ENCODE measurements at regions not wholly inside any gene's neighbourhood (a gene's known extent, or its start where the extent isn't known, plus 50 kb on each side); places are given as distances from the start of the nearest gene placed in this dataset.
"Not testable (repeated sequence)": the region's sequence is repeated elsewhere in the genome, so short reads cannot be mapped to it uniquely, and the experiment has no call there.

DNA sequence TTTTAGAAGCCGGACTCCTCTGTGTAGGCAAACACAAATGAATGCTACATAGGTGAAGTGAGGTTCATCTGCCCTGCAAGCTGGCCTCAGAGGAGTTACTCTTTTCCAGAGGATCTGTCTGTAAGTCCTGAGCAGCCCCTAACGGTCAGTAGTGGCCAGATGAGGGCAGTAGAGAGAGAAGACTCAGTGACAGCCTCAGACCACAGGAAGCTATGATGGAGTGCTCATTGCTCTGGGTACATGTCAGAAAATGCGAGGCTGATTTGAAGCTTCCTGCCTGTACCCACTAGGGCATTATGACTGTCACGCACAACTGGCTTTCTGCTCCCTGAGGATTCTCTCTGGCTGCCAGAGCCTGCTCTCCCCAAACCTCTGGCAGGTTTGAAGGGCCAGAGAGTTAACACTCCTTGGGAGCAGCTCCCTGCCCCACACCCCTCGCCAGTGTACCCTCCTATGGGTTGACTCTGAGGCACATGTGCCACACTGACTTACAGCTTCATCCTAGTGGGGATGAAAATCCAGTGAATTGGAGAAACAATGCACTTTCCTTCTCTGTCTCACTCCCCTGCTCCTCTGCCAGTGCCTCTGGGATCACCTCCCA is 141.5 kb downstream of the GABRG2 start:
- DNase-seq: no peak

DNA sequence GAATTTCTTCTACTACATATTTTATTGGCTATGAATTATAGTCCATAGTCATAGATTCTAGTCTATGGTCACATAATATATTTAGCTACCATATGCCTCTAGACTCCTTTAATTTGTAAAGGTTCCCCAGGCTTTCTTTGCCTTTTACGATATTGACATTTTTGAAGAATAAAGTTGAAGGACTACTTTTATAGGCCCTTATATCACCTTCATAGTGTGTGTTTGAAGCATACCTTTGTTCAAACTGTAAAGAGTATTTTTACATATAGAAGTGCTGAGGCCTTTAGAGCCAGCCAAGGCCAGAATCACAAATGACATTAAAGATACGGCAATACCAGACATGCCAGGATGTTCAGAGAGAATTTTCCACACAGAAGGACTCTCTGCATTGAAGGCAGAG is 147.0 kb downstream of the GABRG2 start:
- no peak for DNase-seq

GRCh38 chr5:162217037-162217436 is 149.5 kb downstream of the GABRG2 start:
- DNase-seq: no peak

GRCh38 chr5:162221910-162222309 is 154.3 kb downstream of the GABRG2 start:
- DNase-seq: no peak

DNA sequence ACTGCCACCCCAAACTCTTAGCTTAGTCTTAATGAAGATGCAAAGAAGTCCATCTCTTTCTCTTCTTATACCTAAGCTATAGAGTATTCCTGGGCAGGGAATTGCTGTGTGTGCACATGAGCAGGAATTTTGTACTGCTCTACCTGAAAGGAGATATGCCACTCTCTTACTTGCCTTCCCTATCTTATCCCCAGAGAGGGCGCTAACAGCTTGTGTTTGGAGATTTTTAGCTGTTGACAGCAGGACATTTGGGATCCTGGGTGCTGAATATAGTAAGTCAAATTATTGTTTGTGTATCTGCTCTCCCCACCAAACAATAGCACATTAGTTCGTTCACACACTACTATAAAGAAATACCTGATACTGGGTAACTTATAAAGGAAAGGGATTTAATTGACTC is 159.5 kb downstream of the GABRG2 start:
- no peak for DNase-seq

DNA sequence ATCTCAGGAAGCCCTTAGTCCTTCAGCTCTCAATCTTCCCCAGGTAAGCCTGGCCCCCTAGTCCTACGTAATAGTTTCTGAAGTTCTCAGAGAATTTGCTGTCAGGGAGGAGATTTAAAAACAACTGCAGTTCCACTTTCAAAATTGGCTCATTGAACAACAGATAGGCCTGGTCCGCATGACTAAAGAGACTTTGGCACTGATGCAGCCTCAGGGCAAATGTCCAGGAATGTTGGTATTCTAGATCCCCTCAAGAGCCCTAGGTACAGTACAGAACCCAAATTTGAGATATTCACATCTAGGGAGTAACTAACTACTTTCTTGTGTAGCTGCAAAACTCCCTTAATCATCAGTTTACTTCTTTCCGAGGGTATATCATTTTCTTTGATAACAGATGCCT is 162.8 kb downstream of the GABRG2 start:
- no peak for DNase-seq

- no peak for DNase-seq
Measured at GRCh38 chr5:162231522-162231921, 163.9 kb downstream of the GABRG2 start.

DNA sequence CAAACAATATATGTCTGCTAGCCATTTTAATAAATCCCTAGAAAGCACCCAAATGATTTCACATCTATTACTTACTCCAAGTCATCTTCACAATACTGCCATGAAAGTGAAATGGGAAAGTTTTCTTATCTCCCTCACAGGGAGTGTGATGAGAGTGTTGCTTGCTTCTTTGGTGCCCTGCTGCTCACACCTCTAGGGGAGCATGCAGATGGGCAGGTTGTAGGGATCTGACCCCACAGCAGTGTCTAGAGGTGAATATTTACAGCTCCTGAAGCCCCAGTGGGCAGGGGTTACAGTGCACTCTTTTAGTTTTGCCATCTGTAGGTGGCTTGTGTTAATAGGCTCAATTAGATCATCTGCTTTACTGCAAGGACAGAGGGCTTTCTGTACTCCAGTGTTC is 173.2 kb downstream of the GABRG2 start:
- DNase-seq: no peak

DNA sequence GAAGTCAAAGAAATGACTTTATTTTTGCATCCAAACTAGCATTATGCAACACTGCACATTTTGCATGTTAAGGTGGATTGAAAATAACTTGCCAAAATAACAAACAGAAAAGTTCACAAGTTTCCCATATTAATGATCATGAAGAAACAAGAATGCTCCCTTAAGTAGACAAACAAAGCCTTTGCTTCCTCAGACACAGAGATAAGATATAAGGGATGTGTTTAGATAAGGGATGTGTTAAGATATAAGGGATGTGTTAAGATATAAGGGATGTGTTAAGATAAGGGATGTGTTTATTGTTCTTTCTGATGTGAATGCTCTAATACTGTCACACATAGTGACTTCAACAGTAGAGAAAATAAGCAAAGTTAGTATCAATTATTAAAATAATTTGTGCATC is 174.8 kb downstream of the GABRG2 start:
- DNase-seq: no peak

- no peak for DNase-seq
Measured at GRCh38 chr5:162243651-162244050, 176.1 kb downstream of the GABRG2 start.

GRCh38 chr5:162248107-162248713 is 180.6 kb downstream of the GABRG2 start:
- DNase-seq: no peak

GRCh38 chr5:162256711-162257110 is 189.1 kb downstream of the GABRG2 start:
- no peak for DNase-seq

- peak; percentile 66 for DNase-seq
Measured at GRCh38 chr5:162268694-162269481, 201.3 kb downstream of the GABRG2 start.

DNA sequence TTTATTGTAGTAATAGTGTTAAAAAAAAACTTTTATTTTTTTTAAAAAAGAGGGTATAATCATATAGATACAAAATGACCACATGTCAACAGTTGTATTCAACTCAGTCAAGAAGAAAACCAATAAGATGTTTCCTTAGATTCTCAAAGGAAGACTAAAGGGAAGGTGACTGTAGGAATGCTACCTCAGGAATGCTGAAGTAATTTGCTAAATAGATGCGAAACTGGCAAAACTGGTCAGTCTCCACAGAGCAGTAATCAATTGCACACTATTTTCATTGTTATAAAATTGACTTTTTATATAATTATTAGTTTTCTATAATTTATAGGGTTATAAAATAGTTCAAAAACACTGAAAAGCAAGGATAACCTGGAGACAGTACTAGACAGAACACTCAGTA is 204.8 kb downstream of the GABRG2 start:
- no peak for DNase-seq

DNA sequence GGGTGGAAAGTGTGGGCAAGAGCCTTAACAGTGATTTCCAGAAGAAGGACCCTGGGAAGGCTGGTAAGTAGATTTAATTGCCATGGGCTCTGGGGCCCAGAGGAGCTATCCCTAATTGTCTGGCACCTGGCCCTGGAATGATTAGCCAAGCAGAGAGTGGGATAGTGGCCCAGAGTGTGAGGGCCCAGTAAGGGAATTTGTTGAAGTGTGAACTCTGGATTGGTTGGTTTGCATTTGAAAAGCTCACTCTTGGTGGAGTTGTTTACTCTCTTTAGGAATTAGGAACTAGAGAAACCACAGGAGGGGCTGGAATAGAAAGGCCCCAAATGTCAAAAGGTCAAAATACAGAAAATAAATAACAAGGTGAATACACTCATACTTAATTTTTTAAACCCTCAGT is 207.1 kb downstream of the GABRG2 start:
- DNase-seq: no peak

DNA sequence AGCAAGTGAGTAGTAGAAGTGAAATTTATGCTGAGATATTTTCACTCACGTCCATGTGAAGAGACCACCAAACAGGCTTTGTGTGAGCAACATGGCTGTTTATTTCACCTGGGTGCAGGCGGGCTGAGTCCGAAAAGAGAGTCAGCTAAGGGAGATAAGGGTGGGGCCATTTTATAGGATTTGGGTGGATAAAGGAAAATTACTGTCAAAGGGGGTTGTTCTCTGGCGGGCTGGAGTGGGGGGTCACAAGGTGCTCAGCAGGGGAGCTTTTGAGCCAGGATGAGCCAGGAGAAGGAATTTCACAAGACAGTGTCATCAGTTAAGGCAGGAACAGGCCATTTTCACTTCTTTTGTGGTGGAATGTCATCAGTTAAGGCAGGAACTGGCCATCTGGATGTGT is 207.8 kb downstream of the GABRG2 start:
- not testable (repeated sequence) for DNase-seq

DNA sequence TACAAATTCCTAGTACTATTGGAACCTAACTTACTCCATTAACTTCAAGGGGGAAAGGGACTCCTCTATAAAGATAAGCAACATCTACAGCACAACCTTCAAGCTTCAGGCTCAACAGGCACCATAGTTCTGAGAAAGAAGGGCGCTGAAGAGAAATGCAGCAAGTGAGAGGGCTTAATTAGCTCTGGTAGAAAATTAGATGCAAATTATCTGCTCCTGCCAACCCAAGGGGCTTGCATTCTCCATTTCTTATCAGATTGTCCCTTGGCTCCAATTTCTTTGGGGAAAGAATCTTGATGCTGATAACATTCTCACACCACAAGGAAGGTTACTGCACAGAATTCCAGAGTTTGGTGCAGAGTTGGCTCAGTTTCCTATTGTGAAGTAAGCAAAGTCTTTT is 214.6 kb downstream of the GABRG2 start:
- DNase-seq: no peak

- DNase-seq: no peak
Measured at GRCh38 chr5:162283609-162284008, 216.0 kb downstream of the GABRG2 start.

GRCh38 chr5:162288647-162289296 is 221.2 kb downstream of the GABRG2 start:
- no peak for DNase-seq

GRCh38 chr5:162289489-162289888 is 221.9 kb downstream of the GABRG2 start:
- no peak for DNase-seq

- no peak for DNase-seq
Measured at GRCh38 chr5:162299793-162300192, 232.2 kb downstream of the GABRG2 start.

DNA sequence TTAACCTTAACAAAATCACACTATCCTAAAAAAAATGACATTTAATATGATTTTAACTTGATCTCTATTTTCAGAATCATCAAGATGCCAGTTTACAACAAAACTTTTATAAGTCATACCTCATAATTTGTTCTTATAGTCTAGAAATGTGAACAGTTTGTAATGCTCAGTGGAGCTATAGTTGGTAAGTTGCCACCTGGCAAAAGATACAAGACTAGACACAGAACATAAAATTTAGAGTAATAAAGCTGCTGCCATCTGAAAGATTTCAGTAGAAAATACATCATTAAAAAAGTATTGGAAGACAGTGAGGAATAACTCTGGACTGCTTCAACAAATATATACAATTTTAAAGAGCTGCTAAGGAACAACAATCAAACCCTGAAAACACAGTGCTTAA is 233.8 kb downstream of the GABRG2 start:
- no peak for DNase-seq

DNA sequence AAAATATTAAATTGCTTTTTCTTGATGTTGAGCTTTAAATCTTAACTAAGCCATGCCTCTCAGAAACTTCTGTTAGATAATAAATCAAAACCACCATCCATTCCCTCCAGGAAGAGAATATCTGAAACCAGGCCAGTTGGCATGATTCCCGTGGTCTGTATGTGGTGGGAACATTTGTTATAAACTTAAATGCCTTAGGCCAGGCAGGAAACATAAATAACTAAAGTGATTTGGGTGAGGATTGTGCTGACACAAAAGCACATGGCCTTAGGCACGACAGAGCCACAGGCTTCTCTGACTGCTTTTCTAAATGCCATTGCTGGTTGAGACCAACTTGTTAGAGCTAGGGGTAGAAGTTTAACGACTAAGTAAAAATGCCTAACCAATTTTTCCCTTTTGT is 255.9 kb downstream of the GABRG2 start:
- DNase-seq: no peak

DNA sequence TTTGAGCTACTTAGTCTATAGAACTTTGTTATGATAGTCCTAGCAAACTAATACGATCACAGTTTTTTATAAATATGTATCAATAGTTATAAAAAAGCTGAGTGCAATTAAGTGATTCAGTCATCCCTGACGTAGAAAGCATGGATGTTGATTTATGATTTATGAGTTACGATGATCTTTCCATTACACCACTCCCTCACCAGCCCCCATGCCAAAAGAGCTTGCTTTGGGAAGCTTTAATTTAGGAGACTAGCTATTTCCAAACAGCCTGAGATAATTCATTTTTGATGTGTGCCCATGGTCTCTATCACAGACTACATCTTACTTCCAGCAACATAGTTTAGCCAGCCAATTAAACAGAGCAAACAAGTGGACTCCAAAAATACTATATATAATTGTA is 256.8 kb downstream of the GABRG2 start:
- DNase-seq: no peak
